Hepatocyte (in vitro differentiated cells): ENCODE measurements at regions not wholly inside any gene's neighbourhood (a gene's known extent, or its start where the extent isn't known, plus 50 kb on each side); places are given as distances from the start of the nearest gene placed in this dataset.

Source experiments
- EZH2 ChIP-seq: fragments of 200-600 bp; sonication (generic); IDR thresholded peaks from 2 replicates; pipeline ENCODE4 v1.6.1; 2016; ENCODE audit warnings: antibody characterized with exemption, mild to moderate bottlenecking, borderline replicate concordance
- EZH2phosphoT487 ChIP-seq: fragments of 200-600 bp; sonication (generic); IDR thresholded peaks from one replicate; pipeline ENCODE4 v1.6.1; 2018; ENCODE audit warnings: antibody characterized with exemption, mild to moderate bottlenecking, low read depth, moderate library complexity; ENCODE audit not compliant: unreplicated experiment, severe bottlenecking

DNA sequence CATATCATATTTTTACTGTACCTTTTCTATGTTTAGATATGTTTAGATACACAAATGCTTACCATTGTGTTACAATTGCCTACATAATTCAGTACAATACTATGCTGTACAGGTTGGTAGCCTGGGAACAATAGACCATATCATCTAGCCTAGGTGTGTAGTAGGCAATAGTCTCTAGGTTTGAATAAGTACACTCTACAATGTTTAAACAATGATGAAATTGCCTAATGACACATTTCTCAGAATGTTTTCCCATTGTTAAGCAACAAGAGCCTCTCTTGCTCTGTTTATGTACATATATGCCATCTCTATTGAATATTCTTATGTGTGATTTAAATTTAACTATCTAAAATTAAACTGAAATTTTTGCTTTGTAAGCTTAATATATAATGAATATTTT is 209.6 kb upstream of the ST8SIA4 start:
- TF ChIP-seq EZH2phosphoT487: no peak
- TF ChIP-seq EZH2: no peak
